ENCODE measurements at regions not wholly inside any gene's neighbourhood (a gene's known extent, or its start where the extent isn't known, plus 50 kb on each side); places are given as distances from the start of the nearest gene placed in this dataset.

- no peak for TF ChIP-seq REST (IDR thresholded peaks at IDR 0.05)
- TF ChIP-seq SP1 (IDR thresholded peaks at IDR 0.05): no peak
- no peak for TF ChIP-seq CTCF (IDR thresholded peaks at IDR 0.05; ENCODE audit: low read depth, low read length, missing input control)
- no peak for TF ChIP-seq MAX (IDR thresholded peaks at IDR 0.05)
Observed at GRCh38 chr13:64314331-64314730, 2898.7 kb upstream of the PCDH20 start (continued).

- WGBS: 63% methylated on average over 3 of the region's 3 CpGs
- no peak for DNase-seq (ENCODE audit: low spot score)
- Histone ChIP-seq H3K27me3 (ENCODE audit: control insufficient read depth in 4 of 4, insufficient read depth in 4 of 4, low read length in 3 of 4) (no peaks in the 10 kb centered on the region), H3K4me1 (ENCODE audit: control insufficient read depth in 4 of 4, insufficient read depth in 4 of 4, low read length in 3 of 4) (no peaks in the 10 kb centered on the region), H3K4me3 (ENCODE audit: low read depth in 1 of 3, low read length in 3 of 3) (no peak overlapping the region), H3K36me3 (ENCODE audit: control insufficient read depth in 4 of 4, insufficient read depth in 3 of 4, low read depth in 1 of 4, low read length in 3 of 4) (no peaks in the 10 kb centered on the region), H3K9ac (ENCODE audit: low read depth in 1 of 2, low read length in 2 of 2) (no peak overlapping the region), H3K9me3 (ENCODE audit: control insufficient read depth in 4 of 4, low read length in 3 of 4) (no peaks in the 10 kb centered on the region), H3K27ac (ENCODE audit: low read depth in 1 of 2, low read length in 2 of 2) (no peak overlapping the region)
- TF ChIP-seq TAF1 (conservative IDR thresholded peaks at IDR 0.05): no peak
- TF ChIP-seq NR2F2 (IDR thresholded peaks at IDR 0.05): no peak
- TF ChIP-seq ATF3 (IDR thresholded peaks at IDR 0.05): no peak
- TF ChIP-seq FOXA1 (IDR thresholded peaks at IDR 0.05): no peak
Observed at GRCh38 chr13:64311948-64312347, 2896.3 kb upstream of the PCDH20 start.

- Histone ChIP-seq H3K36me3 (ENCODE audit: control insufficient read depth in 4 of 4, insufficient read depth in 3 of 4, low read depth in 1 of 4, low read length in 3 of 4) (no peaks in the 10 kb centered on the region), H3K27me3 (ENCODE audit: control insufficient read depth in 4 of 4, insufficient read depth in 4 of 4, low read length in 3 of 4) (no peaks in the 10 kb centered on the region), H3K4me3 (ENCODE audit: low read depth in 1 of 3, low read length in 3 of 3) (no peak overlapping the region), H3K9ac (ENCODE audit: low read depth in 1 of 2, low read length in 2 of 2) (no peak overlapping the region), H3K9me3 (ENCODE audit: control insufficient read depth in 4 of 4, low read length in 3 of 4) (no peaks in the 10 kb centered on the region), H3K4me1 (ENCODE audit: control insufficient read depth in 4 of 4, insufficient read depth in 4 of 4, low read length in 3 of 4) (no peaks in the 10 kb centered on the region), H3K27ac (ENCODE audit: low read depth in 1 of 2, low read length in 2 of 2) (no peak overlapping the region)
- WGBS: 76% methylated on average over 1 of the region's 1 CpG
- no peak for DNase-seq (ENCODE audit: low spot score)
- no peak for TF ChIP-seq NR2F2 (IDR thresholded peaks at IDR 0.05)
- TF ChIP-seq RAD21 (IDR thresholded peaks at IDR 0.05): no peak
- no peak for TF ChIP-seq YY1 (IDR thresholded peaks at IDR 0.05)
- no peak for TF ChIP-seq RXRA (IDR thresholded peaks at IDR 0.05)
- TF ChIP-seq FOXA2 (IDR thresholded peaks at IDR 0.05): no peak
- no peak for TF ChIP-seq TAF1 (conservative IDR thresholded peaks at IDR 0.05)
- TF ChIP-seq HNF4A (conservative IDR thresholded peaks at IDR 0.05): no peak
- no peak for TF ChIP-seq EGR1 (IDR thresholded peaks at IDR 0.05; ENCODE audit: low read depth in 2 of 2)
- TF ChIP-seq HNF4G (IDR thresholded peaks at IDR 0.05): no peak
- no peak for TF ChIP-seq JUND (IDR thresholded peaks at IDR 0.05)
- TF ChIP-seq ZBTB33 (IDR thresholded peaks at IDR 0.05): no peak
- TF ChIP-seq SP1 (IDR thresholded peaks at IDR 0.05): no peak
- TF ChIP-seq MAX (IDR thresholded peaks at IDR 0.05): no peak
- TF ChIP-seq ATF3 (IDR thresholded peaks at IDR 0.05): no peak
- no peak for TF ChIP-seq CTCF (IDR thresholded peaks at IDR 0.05; ENCODE audit: low read depth, low read length, missing input control)
- no peak for TF ChIP-seq FOXA1 (IDR thresholded peaks at IDR 0.05)
Observed at GRCh38 chr13:64311112-64311511, 2895.5 kb upstream of the PCDH20 start.

All from liver (tissue), 8 donors.